HepG2 (cell line): ENCODE measurements at regions not wholly inside any gene's neighbourhood (a gene's known extent, or its start where the extent isn't known, plus 50 kb on each side); places are given as distances from the start of the nearest gene placed in this dataset.

Experiments used
- ATAC-seq: fragments of 200-7000 bp; cut with Tn5 transposase; 3 replicates; pipeline ENCODE4 v1.9.1; 2020; ENCODE audit warnings: mild to moderate bottlenecking, moderate library complexity
- BruUV-seq: library from RNA; stranded (reverse); fragments of 400-500 nt; replicated peaks from 2 replicates; lab custom pipeline; 2021; lab: Mats Ljungman, UMichigan
- CTCF ChIA-PET: fragments of 300-600 bp; formaldehyde crosslinking; extraction: SDS; loops from one replicate; lab custom pipeline; 2021; ENCODE audit warnings: low total read pairs, inconsistent platforms, low intra/inter-chr PET ratio; lab: Yijun Ruan, JAX
- POLR2A ChIA-PET: fragments of 350-600 bp; sonication (Branson Sonifier 250); formaldehyde crosslinking; loops from one replicate; lab custom pipeline; 2020; ENCODE audit warnings: antibody characterized with exemption, inconsistent platforms; lab: Yijun Ruan, JAX
- DNase-seq: peaks from one replicate; pipeline ENCODE4 v3.0.0-alpha.2; 2015; ENCODE audit warnings: low spot score
- FAIRE-seq: peaks from 3 replicates; lab custom pipeline; 2011; peaks lifted over from hg19 to GRCh38; lab: Jason Lieb, UNC
- H2AFZ ChIP-seq: one replicate; pipeline ENCODE4 v1.6.1; 2011; ENCODE audit warnings: low read length, inconsistent platforms
- H3K27ac ChIP-seq: fragments of 300-600 bp; 3 replicates; pipeline ENCODE4 v1.8.0; 2011; ENCODE audit warnings: mixed run types, mild to moderate bottlenecking, mixed read lengths, low read length, inconsistent platforms; ENCODE audit not compliant: insufficient read depth; ENCODE audit errors: extremely low read length
- H3K27me3 ChIP-seq, 2 experiments: fragments of 200-600 bp in 1 of 2; 2 replicates in 1 of 2; 3 replicates in 1 of 2; pipeline versions ENCODE4 v1.6.0 to v1.8.0; 2011; ENCODE audit warnings: low read length in 2 of 2, mild to moderate bottlenecking in 2 of 2, moderate library complexity in 2 of 2, inconsistent platforms in 1 of 2; ENCODE audit not compliant: insufficient read depth in 2 of 2, control insufficient read depth in 1 of 2
- H3K36me3 ChIP-seq, 2 experiments: fragments of 200-600 bp in 1 of 2; replicated peaks in 1 of 2; 2 replicates in 1 of 2; 3 replicates in 1 of 2; pipeline versions ENCODE4 v1.5.1 to v1.8.0; 2011; ENCODE audit warnings: low read length in 2 of 2, inconsistent platforms in 1 of 2; ENCODE audit not compliant: insufficient read depth in 2 of 2, control insufficient read depth in 1 of 2
- H3K4me1 ChIP-seq: 2 replicates; pipeline ENCODE4 v1.5.1; 2012; ENCODE audit warnings: low read length, inconsistent platforms; ENCODE audit not compliant: insufficient read depth
- H3K4me2 ChIP-seq: 2 replicates; pipeline ENCODE4 v1.6.0; 2011; ENCODE audit warnings: low read depth, low read length, inconsistent platforms
- H3K4me3 ChIP-seq, 3 experiments: fragments of 200-600 bp in 1 of 3; sonication (generic), shearing (Covaris generic) in 1 of 3; replicated peaks in 1 of 3; 2 replicates each; pipeline ENCODE4 v1.5.1; 2011 to 2016; ENCODE audit warnings: low read length in 3 of 3, inconsistent platforms in 2 of 3, low read depth in 2 of 3, mild to moderate bottlenecking in 2 of 3, control low read depth in 1 of 3, mixed read lengths in 1 of 3; ENCODE audit not compliant: insufficient read depth in 1 of 3
- H3K79me2 ChIP-seq: one replicate; pipeline ENCODE4 v1.6.1; 2011; ENCODE audit warnings: low read length, inconsistent platforms; ENCODE audit not compliant: insufficient read depth
- H3K9ac ChIP-seq: 2 replicates; pipeline ENCODE4 v1.6.0; 2011; ENCODE audit warnings: mild to moderate bottlenecking, low read depth, low read length, inconsistent platforms; ENCODE audit not compliant: insufficient read depth
- H3K9me3 ChIP-seq: 2 replicates; pipeline ENCODE4 v1.5.1; 2012; ENCODE audit warnings: mild to moderate bottlenecking, low read length
- H4K20me1 ChIP-seq: 2 replicates; pipeline ENCODE4 v1.6.0; 2011; ENCODE audit warnings: inconsistent platforms, mild to moderate bottlenecking, low read length, moderate library complexity; ENCODE audit not compliant: insufficient read depth
- FOXP1 ChIP-seq, 2 experiments: fragments of 450-650 bp in 1 of 2; IDR thresholded peaks; 2 replicates each; pipeline ENCODE4 v1.6.1; 2017 to 2018; ENCODE audit warnings: antibody characterized with exemption in 1 of 2
- HMG20B ChIP-seq: conservative IDR thresholded peaks from 2 replicates; pipeline ENCODE4 v1.6.1; 2016; ENCODE audit warnings: missing genetic modification reagents, missing compliant biosample characterization
- IKZF5 ChIP-seq: IDR thresholded peaks from 2 replicates; pipeline ENCODE4 v1.6.1; 2018; ENCODE audit warnings: missing genetic modification reagents, mild to moderate bottlenecking, missing compliant biosample characterization
- NFYB ChIP-seq: sonication (generic); formaldehyde crosslinking; IDR thresholded peaks from 2 replicates; pipeline ENCODE4 v1.4.0; 2020; ENCODE audit warnings: missing genetic modification reagents
- NKX3-1 ChIP-seq: sonication (generic); formaldehyde crosslinking; IDR thresholded peaks from 2 replicates; pipeline ENCODE4 v1.5.0; 2020; ENCODE audit warnings: missing genetic modification reagents
- RFXANK ChIP-seq: IDR thresholded peaks from 2 replicates; pipeline ENCODE4 v1.6.1; 2016
- THYN1 ChIP-seq: sonication (generic); formaldehyde crosslinking; IDR thresholded peaks from 2 replicates; pipeline ENCODE4 v1.8.1; 2023; ENCODE audit warnings: low read depth, mild to moderate bottlenecking, moderate library complexity, missing genetic modification reagents, borderline replicate concordance
- ZBTB49 ChIP-seq: sonication (generic); formaldehyde crosslinking; IDR thresholded peaks from 2 replicates; pipeline ENCODE4 v1.4.0; 2020; ENCODE audit warnings: missing genetic modification reagents, borderline replicate concordance
- ZNF260 ChIP-seq: sonication (generic); formaldehyde crosslinking; IDR thresholded peaks from 2 replicates; pipeline ENCODE4 v1.4.0; 2020; ENCODE audit warnings: missing genetic modification reagents, low read depth, mild to moderate bottlenecking, borderline replicate concordance
- ZNF264 ChIP-seq: sonication (generic); formaldehyde crosslinking; IDR thresholded peaks from 2 replicates; pipeline ENCODE4 v1.4.0; 2020; ENCODE audit warnings: missing genetic modification reagents
- ZNF44 ChIP-seq: sonication (generic); formaldehyde crosslinking; IDR thresholded peaks from 2 replicates; pipeline ENCODE4 v1.5.1; 2020; ENCODE audit warnings: mild to moderate bottlenecking, missing genetic modification reagents
- ZNF468 ChIP-seq: sonication (generic); formaldehyde crosslinking; IDR thresholded peaks from 2 replicates; pipeline ENCODE4 v1.8.0; 2022; ENCODE audit warnings: mild to moderate bottlenecking, moderate library complexity, missing genetic modification reagents
- ZNF883 ChIP-seq: sonication (generic); formaldehyde crosslinking; IDR thresholded peaks from 2 replicates; pipeline ENCODE4 v1.5.1; 2020; ENCODE audit warnings: mild to moderate bottlenecking, missing genetic modification reagents; ENCODE audit errors: not compliant biosample characterization
- WGBS: methylation state at CpG from one replicate; pipeline ENCODE4 v1.1.6; 2017; ENCODE audit warnings: low lambda C conversion rate; 5-methylcytosine and 5-hydroxymethylcytosine counted together
- in situ Hi-C: cut with HindIII; loops from 2 replicates; pipeline ENCODE4 v1.10.0; 2017; ENCODE audit warnings: low pct_unique_long_range_greater_than_20kb; ENCODE audit not compliant: extremely low pct_ligation_motif_present
- intact Hi-C: fragments of 100-400 bp; cut with micrococcal nuclease; formaldehyde crosslinking; loops from one replicate; pipeline ENCODE4 v1.10.0; 2022; ENCODE audit not compliant: unreplicated experiment

GRCh38 chr1:121443001-121443540 lies 258.3 kb downstream of the SRGAP2C start:
- TF ChIP-seq HMG20B (CRISPR knock-in tag) (no peak), ZNF883 (CRISPR knock-in tag) (no peak), NKX3-1 (CRISPR knock-in tag) (no peak), RFXANK (CRISPR knock-in tag) (no peak), ZNF264 (CRISPR knock-in tag) (no peak), NFYB (CRISPR knock-in tag) (no peak), IKZF5 (CRISPR knock-in tag) (no peak), THYN1 (CRISPR knock-in tag) (no peak), FOXP1 (IDR thresholded peaks at IDR 0.05) (no peak), FOXP1 (CRISPR knock-in tag; IDR thresholded peaks at IDR 0.05) (no peak), ZNF260 (CRISPR knock-in tag) (no peak), ZNF468 (CRISPR knock-in tag) (no peak), ZNF44 (CRISPR knock-in tag) (no peak), ZBTB49 (CRISPR knock-in tag) (no peak)
- Histone ChIP-seq H3K27ac (no peak overlapping the region), H3K9me3 (no peaks in the 10 kb centered on the region), H3K79me2 (no peaks in the 10 kb centered on the region), H4K20me1 (no peaks in the 10 kb centered on the region), H2AFZ (no peak overlapping the region), H3K27me3 (no peaks in the 10 kb centered on the region), H3K36me3 (no peaks in the 10 kb centered on the region), H3K4me3 (no peak overlapping the region), H3K4me1 (no peaks in the 10 kb centered on the region), H3K4me2 (no peak overlapping the region), H3K9ac (no peak overlapping the region)
- FAIRE-seq (no peak), DNase-seq (no peak), ATAC-seq (no peak)
- ChIA-PET CTCF (no interaction called here), POLR2A (no interaction called here)
- intact Hi-C loops (loop anchor here (10.0 kb wide), 1 partner anchor 82 kb away; no protein-coding TSS in a partner anchor), in situ Hi-C loops (no loop called here)
- no TSS peak for BruUV-seq
- 28% methylated on average over 4 of the region's 4 CpGs for WGBS
